HFF-Myc (cell line): ENCODE measurements at regions not wholly inside any gene's neighbourhood (a gene's known extent, or its start where the extent isn't known, plus 50 kb on each side); places are given as distances from the start of the nearest gene placed in this dataset.
A peak's percentile ranks its signal among the peaks of the same experiment; 100 is the strongest.

ENCODE experiments used
- DNase-seq: peaks from one replicate; pipeline ENCODE4 v3.0.0-alpha.2; 2011; ENCODE audit warnings: low read depth; ENCODE audit errors: extremely low read depth
- H3K4me3 ChIP-seq: replicated peaks from 2 replicates; pipeline ENCODE4 v1.5.1; 2011; ENCODE audit warnings: low read depth, mild to moderate bottlenecking, control low read depth, low read length
- CTCF ChIP-seq: IDR thresholded peaks from 2 replicates; pipeline ENCODE4 v1.5.1; 2012; ENCODE audit warnings: mild to moderate bottlenecking, low read depth, low read length, control low read depth; ENCODE audit errors: missing control alignments

GRCh38 chr2:160970052-160970965 lies 189.9 kb upstream of the TANK start:
- H3K4me3 ChIP-seq, result no peak overlapping the region
- DNase-seq, result peak; percentile 77

GRCh38 chr2:160973991-160974390 lies 186.2 kb upstream of the TANK start:
- no peak for DNase-seq
- TF ChIP-seq CTCF, result no peak
- no peak overlapping the region for H3K4me3 ChIP-seq

More at GRCh38 chr2:160970052-160970965, 189.9 kb upstream of the TANK start:
- peak; percentile 71 for TF ChIP-seq CTCF

- no peak for TF ChIP-seq CTCF
- no peak overlapping the region for H3K4me3 ChIP-seq
- no peak for DNase-seq
Observed at GRCh38 chr2:160974803-160975202, 185.4 kb upstream of the TANK start.

GRCh38 chr2:160976797-160977196 lies 183.4 kb upstream of the TANK start:
- TF ChIP-seq CTCF, result no peak
- DNase-seq, result no peak
- no peak overlapping the region for H3K4me3 ChIP-seq

- no peak for DNase-seq
- no peak for TF ChIP-seq CTCF
- H3K4me3 ChIP-seq, result no peak overlapping the region
Observed at GRCh38 chr2:160977376-160977775, 182.9 kb upstream of the TANK start.

GRCh38 chr2:160977854-160978253 lies 182.4 kb upstream of the TANK start:
- no peak for TF ChIP-seq CTCF
- no peak overlapping the region for H3K4me3 ChIP-seq
- no peak for DNase-seq
